HEK293 (cell line): ENCODE measurements at regions not wholly inside any gene's neighbourhood (a gene's known extent, or its start where the extent isn't known, plus 50 kb on each side); places are given as distances from the start of the nearest gene placed in this dataset.

Experiments used
- AEBP2 ChIP-seq: fragments of 450-650 bp; formaldehyde crosslinking; IDR thresholded peaks from 2 replicates; pipeline ENCODE4 v1.5.1; 2016; ENCODE audit warnings: missing biosample characterization, missing genetic modification characterization, borderline replicate concordance
- EGR2 ChIP-seq: fragments of 450-650 bp; formaldehyde crosslinking; IDR thresholded peaks from 2 replicates; pipeline ENCODE4 v1.5.1; 2016; ENCODE audit warnings: low read depth, missing biosample characterization, missing genetic modification characterization
- FEZF1 ChIP-seq: fragments of 450-650 bp; formaldehyde crosslinking; IDR thresholded peaks from 2 replicates; pipeline ENCODE4 v1.5.1; 2016; ENCODE audit warnings: missing biosample characterization, missing genetic modification characterization
- HIC1 ChIP-seq: fragments of 450-650 bp; formaldehyde crosslinking; IDR thresholded peaks from 2 replicates; pipeline ENCODE4 v1.5.1; 2016; ENCODE audit warnings: missing biosample characterization, missing genetic modification characterization
- KLF10 ChIP-seq: fragments of 450-650 bp; IDR thresholded peaks from 2 replicates; pipeline ENCODE4 v1.5.1; 2018; ENCODE audit warnings: missing biosample characterization, mild to moderate bottlenecking, missing genetic modification characterization
- KLF16 ChIP-seq: fragments of 450-650 bp; formaldehyde crosslinking; IDR thresholded peaks from 2 replicates; pipeline ENCODE4 v1.5.1; 2017; ENCODE audit warnings: missing biosample characterization, missing genetic modification characterization
- OSR2 ChIP-seq: fragments of 450-650 bp; formaldehyde crosslinking; IDR thresholded peaks from 2 replicates; pipeline ENCODE4 v1.5.1; 2016; ENCODE audit warnings: missing biosample characterization, missing genetic modification characterization
- PRDM1 ChIP-seq: fragments of 450-650 bp; formaldehyde crosslinking; IDR thresholded peaks from 2 replicates; pipeline ENCODE4; 2016; ENCODE audit warnings: missing biosample characterization, missing genetic modification characterization
- REPIN1 ChIP-seq: fragments of 450-650 bp; formaldehyde crosslinking; IDR thresholded peaks from 2 replicates; pipeline ENCODE4 v1.5.1; 2017; ENCODE audit warnings: missing biosample characterization, missing genetic modification characterization, low read depth
- SCRT2 ChIP-seq: fragments of 450-650 bp; formaldehyde crosslinking; IDR thresholded peaks from 2 replicates; pipeline ENCODE4 v1.5.1; 2016; ENCODE audit warnings: missing biosample characterization, missing genetic modification characterization
- TCF7L2 ChIP-seq: IDR thresholded peaks from 2 replicates; pipeline ENCODE4 v1.6.1; 2011; ENCODE audit warnings: low read depth, mild to moderate bottlenecking, inconsistent platforms, low read length, moderate library complexity, borderline replicate concordance
- ZBTB1 ChIP-seq: fragments of 450-650 bp; formaldehyde crosslinking; IDR thresholded peaks from 2 replicates; pipeline ENCODE4 v1.5.1; 2016; ENCODE audit warnings: missing biosample characterization, missing genetic modification characterization
- ZBTB26 ChIP-seq: fragments of 450-650 bp; formaldehyde crosslinking; optimal IDR thresholded peaks from 2 replicates; pipeline ENCODE3; 2016; ENCODE audit warnings: missing biosample characterization, mild to moderate bottlenecking, missing genetic modification characterization
- ZNF148 ChIP-seq: fragments of 450-650 bp; formaldehyde crosslinking; IDR thresholded peaks from 2 replicates; pipeline ENCODE4 v1.5.0; 2017; ENCODE audit warnings: missing biosample characterization, missing genetic modification characterization, borderline replicate concordance
- ZNF174 ChIP-seq: fragments of 450-650 bp; formaldehyde crosslinking; IDR thresholded peaks from 2 replicates; pipeline ENCODE4 v1.5.0; 2017; ENCODE audit warnings: missing biosample characterization, mild to moderate bottlenecking, missing genetic modification characterization
- ZNF175 ChIP-seq: fragments of 450-650 bp; formaldehyde crosslinking; IDR thresholded peaks from 2 replicates; pipeline ENCODE4 v1.5.1; 2016; ENCODE audit warnings: missing biosample characterization, missing genetic modification characterization
- ZNF211 ChIP-seq: fragments of 450-650 bp; formaldehyde crosslinking; IDR thresholded peaks from 2 replicates; pipeline ENCODE4 v1.5.1; 2016; ENCODE audit warnings: low read depth, missing biosample characterization, missing genetic modification characterization
- ZNF23 ChIP-seq: fragments of 450-650 bp; formaldehyde crosslinking; IDR thresholded peaks from 2 replicates; pipeline ENCODE4 v1.5.1; 2016; ENCODE audit warnings: missing biosample characterization, missing genetic modification characterization, borderline replicate concordance
- ZNF274 ChIP-seq, 2 experiments: fragments of 200-500 bp in 1 of 2; fragments of 450-650 bp in 1 of 2; sonication (Bioruptor generic) in 1 of 2; formaldehyde crosslinking in 1 of 2; IDR thresholded peaks; 2 replicates each; pipeline versions ENCODE4 v1.5.1 to v1.6.1; 2014 to 2016; ENCODE audit warnings: borderline replicate concordance in 1 of 2, inconsistent platforms in 1 of 2, low read length in 1 of 2, missing biosample characterization in 1 of 2, missing genetic modification characterization in 1 of 2
- ZNF423 ChIP-seq: fragments of 450-650 bp; formaldehyde crosslinking; IDR thresholded peaks from 2 replicates; pipeline ENCODE4 v1.5.1; 2016; ENCODE audit warnings: missing biosample characterization, missing genetic modification characterization
- ZNF510 ChIP-seq: fragments of 450-650 bp; formaldehyde crosslinking; IDR thresholded peaks from 2 replicates; pipeline ENCODE4 v1.5.1; 2018; ENCODE audit warnings: mild to moderate bottlenecking, missing genetic modification characterization, missing biosample characterization; ENCODE audit not compliant: insufficient replicate concordance
- ZNF548 ChIP-seq: fragments of 450-650 bp; formaldehyde crosslinking; IDR thresholded peaks from 2 replicates; pipeline ENCODE4 v1.5.1; 2016; ENCODE audit warnings: missing biosample characterization, missing genetic modification characterization
- ZNF560 ChIP-seq: fragments of 450-650 bp; formaldehyde crosslinking; IDR thresholded peaks from 2 replicates; pipeline ENCODE4 v1.5.1; 2017; ENCODE audit warnings: missing biosample characterization, missing genetic modification characterization, borderline replicate concordance
- ZNF610 ChIP-seq: fragments of 450-650 bp; formaldehyde crosslinking; IDR thresholded peaks from 2 replicates; pipeline ENCODE4 v1.5.1; 2016; ENCODE audit warnings: missing biosample characterization, missing genetic modification characterization, borderline replicate concordance
- ZNF624 ChIP-seq: fragments of 450-650 bp; formaldehyde crosslinking; IDR thresholded peaks from 2 replicates; pipeline ENCODE4 v1.5.1; 2017; ENCODE audit warnings: missing biosample characterization, missing genetic modification characterization
- ZNF639 ChIP-seq: fragments of 450-650 bp; formaldehyde crosslinking; IDR thresholded peaks from 2 replicates; pipeline ENCODE4 v1.5.1; 2016; ENCODE audit warnings: missing biosample characterization, missing genetic modification characterization
- ZNF654 ChIP-seq: fragments of 450-650 bp; formaldehyde crosslinking; IDR thresholded peaks from 2 replicates; pipeline ENCODE4 v1.5.1; 2016; ENCODE audit warnings: low read depth, missing biosample characterization, missing genetic modification characterization
- ZNF670 ChIP-seq: fragments of 450-650 bp; formaldehyde crosslinking; IDR thresholded peaks from 2 replicates; pipeline ENCODE4 v1.5.1; 2016; ENCODE audit warnings: missing biosample characterization, missing genetic modification characterization, low read depth
- ZNF701 ChIP-seq: fragments of 450-650 bp; formaldehyde crosslinking; IDR thresholded peaks from 2 replicates; pipeline ENCODE4 v1.5.1; 2016; ENCODE audit warnings: missing biosample characterization, missing genetic modification characterization
- ZNF768 ChIP-seq: fragments of 450-650 bp; formaldehyde crosslinking; IDR thresholded peaks from 2 replicates; pipeline ENCODE4 v1.5.1; 2018; ENCODE audit warnings: missing biosample characterization, mild to moderate bottlenecking, missing genetic modification characterization
- ZNF777 ChIP-seq: fragments of 450-650 bp; formaldehyde crosslinking; IDR thresholded peaks from 2 replicates; pipeline ENCODE4 v1.5.1; 2017; ENCODE audit warnings: missing biosample characterization, missing genetic modification characterization, borderline replicate concordance
- ZSCAN30 ChIP-seq: fragments of 450-650 bp; IDR thresholded peaks from 2 replicates; pipeline ENCODE4 v1.5.1; 2018; ENCODE audit warnings: missing biosample characterization, mild to moderate bottlenecking, missing genetic modification characterization, moderate library complexity

- TF ChIP-seq KLF16 (tag by site-specific recombination) (no peak), ZNF423 (tag by site-specific recombination) (no peak), ZNF768 (no peak), ZNF274 (IDR thresholded peaks at IDR 0.05; ENCODE audit: low read length) (no peak), ZNF274 (tag by site-specific recombination; IDR thresholded peaks at IDR 0.05; ENCODE audit: borderline replicate concordance) (no peak), AEBP2 (tag by site-specific recombination) (no peak), OSR2 (tag by site-specific recombination) (peak; percentile 52), FEZF1 (tag by site-specific recombination) (no peak), ZNF610 (tag by site-specific recombination) (no peak), ZNF174 (no peak), ZNF777 (tag by site-specific recombination) (no peak), ZNF548 (tag by site-specific recombination) (no peak), TCF7L2 (no peak), ZNF670 (tag by site-specific recombination) (no peak), ZNF624 (tag by site-specific recombination) (no peak), EGR2 (tag by site-specific recombination) (no peak), SCRT2 (tag by site-specific recombination) (no peak), ZNF639 (tag by site-specific recombination) (no peak), ZNF175 (no peak), KLF10 (tag by site-specific recombination) (peak; percentile 28; the same call in 1 of the 2 replicates), REPIN1 (no peak), ZNF148 (no peak), ZSCAN30 (tag by site-specific recombination) (0 out of 2 replicates have a peak, but pooled peaks have one; percentile 47), ZNF510 (tag by site-specific recombination) (no peak), ZBTB1 (tag by site-specific recombination) (no peak), ZNF211 (tag by site-specific recombination) (no peak), ZNF654 (tag by site-specific recombination) (no peak), PRDM1 (tag by site-specific recombination) (peak; percentile 59; the same call in 1 of the 2 replicates), HIC1 (0 out of 2 replicates have a peak, but pooled peaks have one; percentile 39), ZNF560 (tag by site-specific recombination) (no peak), ZBTB26 (no peak), ZNF23 (tag by site-specific recombination) (no peak), ZNF701 (tag by site-specific recombination) (no peak)
Observed at GRCh38 chr4:38318737-38319455, 345.1 kb upstream of the KLF3 start (continued).
